Neuronal stem cell (in vitro differentiated cells): ENCODE measurements at regions not wholly inside any gene's neighbourhood (a gene's known extent, or its start where the extent isn't known, plus 50 kb on each side); places are given as distances from the start of the nearest gene placed in this dataset.

Experiments
- DNase-seq: peaks from one replicate; pipeline ENCODE4 v3.0.0-alpha.2; 2013; ENCODE audit warnings: low spot score
- H2AFZ ChIP-seq: one replicate; pipeline ENCODE4 v1.6.1; 2013; ENCODE audit warnings: mild to moderate bottlenecking, low read length, inconsistent platforms
- H2AK5ac ChIP-seq: 2 replicates; pipeline ENCODE4 v1.6.1; 2013; ENCODE audit warnings: low read depth, mild to moderate bottlenecking, inconsistent platforms, low read length, moderate library complexity, mixed read lengths
- H2BK120ac ChIP-seq: 2 replicates; pipeline ENCODE4 v1.6.1; 2013; ENCODE audit warnings: low read depth, mild to moderate bottlenecking, inconsistent platforms, low read length, moderate library complexity, mixed read lengths
- H2BK12ac ChIP-seq: one replicate; pipeline ENCODE4 v1.6.1; 2013; ENCODE audit warnings: low read length, inconsistent platforms
- H2BK15ac ChIP-seq: 2 replicates; pipeline ENCODE4 v1.6.1; 2013; ENCODE audit warnings: mild to moderate bottlenecking, low read length, inconsistent platforms, mixed read lengths
- H2BK5ac ChIP-seq: one replicate; pipeline ENCODE4 v1.6.1; 2013; ENCODE audit warnings: inconsistent platforms, mild to moderate bottlenecking, low read length, moderate library complexity
- H3K14ac ChIP-seq: one replicate; pipeline ENCODE4 v1.6.1; 2013; ENCODE audit warnings: low read length, inconsistent platforms
- H3K18ac ChIP-seq: 2 replicates; pipeline ENCODE4 v1.6.1; 2013; ENCODE audit warnings: low read length, inconsistent platforms
- H3K23ac ChIP-seq: 2 replicates; pipeline ENCODE4 v1.6.1; 2013; ENCODE audit warnings: low read depth, mild to moderate bottlenecking, mixed read lengths, low read length, inconsistent platforms; ENCODE audit not compliant: poor library complexity
- H3K27ac ChIP-seq: replicated peaks from 3 replicates; pipeline ENCODE4 v1.5.1; 2013; ENCODE audit warnings: low read length, inconsistent platforms
- H3K27me3 ChIP-seq, 3 experiments: 2 replicates each; pipeline ENCODE4 v1.6.1; 2013; ENCODE audit warnings: low read length in 3 of 3, mild to moderate bottlenecking in 2 of 3, inconsistent platforms in 1 of 3, low read depth in 1 of 3, mixed read lengths in 1 of 3, moderate library complexity in 1 of 3; ENCODE audit not compliant: control insufficient read depth in 3 of 3, insufficient read depth in 3 of 3
- H3K36me3 ChIP-seq, 2 donors: replicated peaks in 1 of 2; 2 replicates each; pipeline ENCODE4 v1.6.1; 2013; ENCODE audit warnings: low read length in 2 of 2; ENCODE audit not compliant: control insufficient read depth in 2 of 2, insufficient read depth in 2 of 2
- H3K4ac ChIP-seq: 2 replicates; pipeline ENCODE4 v1.6.1; 2013; ENCODE audit warnings: inconsistent platforms, mild to moderate bottlenecking, low read length, moderate library complexity
- H3K4me1 ChIP-seq, 2 donors: 1 replicate in 1 of 2; 2 replicates in 1 of 2; pipeline ENCODE4 v1.6.1; 2013; ENCODE audit warnings: low read length in 2 of 2, low read depth in 1 of 2; ENCODE audit not compliant: control insufficient read depth in 2 of 2, insufficient read depth in 1 of 2
- H3K4me2 ChIP-seq: one replicate; pipeline ENCODE4 v1.6.1; 2013; ENCODE audit warnings: mild to moderate bottlenecking, low read length, inconsistent platforms; ENCODE audit not compliant: insufficient read depth, poor library complexity, severe bottlenecking
- H3K4me3 ChIP-seq, 2 donors: 2 replicates each; pipeline ENCODE4 v1.5.1; 2013; ENCODE audit warnings: low read length in 2 of 2, mild to moderate bottlenecking in 2 of 2, inconsistent platforms in 1 of 2, moderate library complexity in 1 of 2
- H3K79me1 ChIP-seq: one replicate; pipeline ENCODE4 v1.6.1; 2013; ENCODE audit warnings: low read depth, mild to moderate bottlenecking, inconsistent platforms, low read length, moderate library complexity
- H3K9ac ChIP-seq: one replicate; pipeline ENCODE4 v1.6.1; 2013; ENCODE audit warnings: mild to moderate bottlenecking, low read depth, low read length, inconsistent platforms; ENCODE audit not compliant: poor library complexity
- H3K9me3 ChIP-seq, 2 donors: replicated peaks in 1 of 2; 2 replicates each; pipeline versions ENCODE3 to v1.6.1; 2013; ENCODE audit warnings: low read length in 2 of 2, mild to moderate bottlenecking in 2 of 2, inconsistent platforms in 1 of 2, low read depth in 1 of 2, mixed read lengths in 1 of 2, moderate library complexity in 1 of 2; ENCODE audit not compliant: control insufficient read depth in 2 of 2, insufficient read depth in 1 of 2
- H4K8ac ChIP-seq: one replicate; pipeline ENCODE4 v1.6.1; 2013; ENCODE audit warnings: low read depth, mild to moderate bottlenecking, inconsistent platforms, low read length, moderate library complexity
- H4K91ac ChIP-seq: one replicate; pipeline ENCODE4 v1.6.1; 2013; ENCODE audit warnings: low read length, low read depth, mild to moderate bottlenecking, inconsistent platforms; ENCODE audit not compliant: poor library complexity
- WGBS, 2 donors: extraction: QIAGEN DNeasy Blood & Tissue Kit; methylation state at CpG; one replicate each; pipeline ENCODE4 v1.1.7; 2013; ENCODE audit warnings: missing lambda C conversion rate in 2 of 2, mixed read lengths in 1 of 2; ENCODE audit not compliant: insufficient read length in 2 of 2, insufficient replicate concordance in 1 of 2; ENCODE audit errors: extremely low coverage in 2 of 2; 5-methylcytosine and 5-hydroxymethylcytosine counted together

- no peak overlapping the region for H2BK15ac ChIP-seq
- no peak overlapping the region for H3K4me3 ChIP-seq
- H3K79me1 ChIP-seq: no peaks in the 10 kb centered on the region
- no peak overlapping the region for H3K23ac ChIP-seq
- H2BK5ac ChIP-seq: no peak overlapping the region
- no peak for DNase-seq
- no peak overlapping the region for H2BK12ac ChIP-seq
- no peaks in the 10 kb centered on the region for H3K36me3 ChIP-seq
- no peaks in the 10 kb centered on the region for H3K27me3 ChIP-seq
- no peak overlapping the region for H2BK120ac ChIP-seq
- no peak overlapping the region for H2AFZ ChIP-seq
- H3K9ac ChIP-seq: no peak overlapping the region
- H3K4me2 ChIP-seq: no peak overlapping the region
- no peak overlapping the region for H4K8ac ChIP-seq
- no peak overlapping the region for H3K18ac ChIP-seq
- H3K27ac ChIP-seq: no peak overlapping the region
- WGBS, 2 donors: no CpG with 5 or more reads among the region's 8 CpGs
- H3K4ac ChIP-seq: no peak overlapping the region
- H4K91ac ChIP-seq: no peak overlapping the region
- no peaks in the 10 kb centered on the region for H3K4me1 ChIP-seq
- no peaks in the 10 kb centered on the region for H3K9me3 ChIP-seq
- no peak overlapping the region for H3K14ac ChIP-seq
- H2AK5ac ChIP-seq: no peak overlapping the region
Observed at GRCh38 chr4:159422019-159422418, 319.1 kb downstream of the RAPGEF2 start.

DNA sequence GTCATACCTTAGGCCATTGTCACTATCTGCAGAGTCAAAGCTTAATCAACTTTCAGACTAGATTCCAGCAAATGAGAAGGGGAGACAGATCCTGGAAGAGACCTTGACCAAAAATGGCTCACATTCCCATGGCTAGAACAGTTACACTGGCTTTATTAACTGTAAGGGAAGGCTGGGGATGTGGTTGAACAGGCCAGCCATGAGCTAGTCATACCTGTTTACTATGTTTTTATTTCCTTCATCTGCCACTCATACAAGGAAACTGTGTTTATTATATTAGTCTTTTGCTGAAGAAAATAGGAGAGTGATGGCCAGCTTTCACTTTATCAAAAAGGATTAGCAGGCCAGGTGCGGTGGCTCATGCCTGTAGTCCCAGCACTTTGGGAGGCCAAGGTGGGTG lies 319.7 kb downstream of the RAPGEF2 start:
- Histone ChIP-seq H3K23ac (no peak overlapping the region), H4K91ac (no peak overlapping the region), H3K4ac (no peak overlapping the region), H3K18ac (no peak overlapping the region), H4K8ac (no peak overlapping the region), H3K9ac (no peak overlapping the region), H3K14ac (no peak overlapping the region), H2BK15ac (no peak overlapping the region), H3K36me3 (no peaks in the 10 kb centered on the region), H3K79me1 (no peaks in the 10 kb centered on the region), H2AK5ac (no peak overlapping the region), H2BK120ac (no peak overlapping the region), H2AFZ (no peak overlapping the region), H2BK12ac (no peak overlapping the region), H3K4me1 (no peaks in the 10 kb centered on the region), H3K27me3 (no peaks in the 10 kb centered on the region), H3K4me3 (no peak overlapping the region), H3K9me3 (no peaks in the 10 kb centered on the region), H3K4me2 (no peak overlapping the region), H3K27ac (no peak overlapping the region), H2BK5ac (no peak overlapping the region)
- WGBS, 2 donors: no CpG with 5 or more reads among the region's 1 CpG
- no peak for DNase-seq

GRCh38 chr4:159425737-159426305 lies 322.9 kb downstream of the RAPGEF2 start:
- Histone ChIP-seq H3K79me1 (no peaks in the 10 kb centered on the region), H2BK120ac (no peak overlapping the region), H3K23ac (no peak overlapping the region), H3K14ac (no peak overlapping the region), H3K27me3 (no peaks in the 10 kb centered on the region), H3K4me1 (peaks cover 0 to 2% of the 10 kb centered on the region in 2 donors), H4K91ac (no peak overlapping the region), H2BK12ac (no peak overlapping the region), H2BK5ac (no peak overlapping the region), H3K4me3 (no peak overlapping the region), H2BK15ac (no peak overlapping the region), H3K18ac (no peak overlapping the region), H2AK5ac (no peak overlapping the region), H3K9ac (no peak overlapping the region), H4K8ac (no peak overlapping the region), H3K4ac (no peak overlapping the region), H3K27ac (no peak overlapping the region), H2AFZ (no peak overlapping the region), H3K9me3 (no peaks in the 10 kb centered on the region), H3K36me3 (no peaks in the 10 kb centered on the region), H3K4me2 (no peak overlapping the region)
- WGBS, 2 donors: no CpG with 5 or more reads among the region's 4 CpGs
- no peak for DNase-seq

DNA sequence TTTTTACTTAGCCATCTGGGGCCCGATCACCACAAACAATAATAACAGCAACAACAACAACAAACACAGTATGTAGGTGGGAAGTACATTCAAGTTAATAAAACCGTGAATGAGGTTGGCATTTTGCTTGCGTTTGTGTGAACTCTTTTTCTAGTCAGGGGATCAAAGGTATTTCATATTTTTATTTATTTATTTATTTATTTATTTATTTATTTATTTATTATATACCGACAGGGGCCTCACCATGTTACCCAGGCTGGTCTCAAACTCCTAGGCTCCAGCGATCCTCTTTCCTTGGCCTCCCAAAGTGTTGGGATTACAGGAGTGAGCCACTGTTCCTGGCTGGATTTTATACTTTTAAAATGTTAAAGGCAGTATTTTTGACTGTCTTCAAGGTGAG lies 325.4 kb downstream of the RAPGEF2 start:
- no peak overlapping the region for H2BK120ac ChIP-seq
- no peaks in the 10 kb centered on the region for H3K9me3 ChIP-seq
- no peak overlapping the region for H3K4me2 ChIP-seq
- no CpG with 5 or more reads among the region's 5 CpGs for WGBS, 2 donors
- H3K27me3 ChIP-seq: no peaks in the 10 kb centered on the region
- H3K27ac ChIP-seq: no peak overlapping the region
- no peak overlapping the region for H3K14ac ChIP-seq
- H3K79me1 ChIP-seq: no peaks in the 10 kb centered on the region
- no peak overlapping the region for H3K4ac ChIP-seq
- no peak overlapping the region for H2AFZ ChIP-seq
- no peak overlapping the region for H3K18ac ChIP-seq
- no peak overlapping the region for H2BK15ac ChIP-seq
- no peak overlapping the region for H2BK12ac ChIP-seq
- no peaks in the 10 kb centered on the region for H3K36me3 ChIP-seq
- H3K9ac ChIP-seq: no peak overlapping the region
- DNase-seq: no peak
- no peak overlapping the region for H2AK5ac ChIP-seq
- no peak overlapping the region for H3K23ac ChIP-seq
- H4K91ac ChIP-seq: no peak overlapping the region
- no peak overlapping the region for H4K8ac ChIP-seq
- H3K4me3 ChIP-seq: no peak overlapping the region
- no peak overlapping the region for H2BK5ac ChIP-seq
- H3K4me1 ChIP-seq: peaks cover 0 to 2% of the 10 kb centered on the region in 2 donors
